SH-SY5Y (cell line): ENCODE measurements at regions not wholly inside any gene's neighbourhood (a gene's known extent, or its start where the extent isn't known, plus 50 kb on each side); places are given as distances from the start of the nearest gene placed in this dataset.

Experiments
- GATA2 ChIP-seq: IDR thresholded peaks from 2 replicates; pipeline ENCODE4 v1.6.1; 2011; ENCODE audit warnings: mild to moderate bottlenecking, low read depth, low read length
- GATA3 ChIP-seq: IDR thresholded peaks from 2 replicates; pipeline ENCODE4 v1.6.1; 2011; ENCODE audit warnings: low read depth, mild to moderate bottlenecking, low read length, moderate library complexity

DNA sequence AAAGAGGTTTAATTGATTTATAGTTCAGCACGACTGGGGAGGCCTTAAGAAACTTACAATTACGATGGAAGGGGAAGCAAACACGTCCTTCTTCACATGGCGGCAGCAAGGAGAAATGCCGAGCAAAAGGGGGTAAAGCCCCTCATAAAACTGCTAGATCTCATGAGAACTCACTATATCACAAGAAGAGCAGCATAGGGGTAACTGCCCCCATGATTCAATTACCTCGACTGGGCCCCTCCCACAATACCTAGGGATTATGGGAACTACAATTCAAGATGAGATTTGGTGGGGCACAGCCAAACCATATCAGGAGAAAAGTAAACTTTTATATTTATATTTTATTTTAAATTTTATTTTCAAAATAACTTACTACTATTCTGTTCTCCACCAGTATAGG lies 272.0 kb downstream of the MYCN start:
- TF ChIP-seq GATA3 (no peak), GATA2 (no peak)

DNA sequence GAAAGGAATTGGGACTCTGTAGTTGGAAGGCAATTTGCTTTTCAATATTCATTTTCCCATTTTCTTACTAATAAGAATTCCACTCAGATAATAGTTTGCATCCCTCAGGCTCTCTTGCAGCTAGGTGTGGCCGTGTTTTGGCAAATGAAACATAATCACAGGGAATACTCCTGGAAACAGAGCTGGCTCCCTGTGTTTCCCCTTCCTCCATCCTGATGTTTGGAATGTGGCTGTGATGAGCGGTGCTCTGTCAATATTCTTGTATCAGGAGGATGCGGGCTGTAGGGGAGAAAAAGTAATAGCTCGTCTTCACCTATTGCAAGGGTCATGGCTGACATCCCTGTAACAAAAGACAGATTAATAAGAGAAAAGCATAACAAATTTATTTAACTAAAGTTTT lies 271.0 kb downstream of the MYCN start:
- TF ChIP-seq GATA2 (no peak), GATA3 (no peak)

DNA sequence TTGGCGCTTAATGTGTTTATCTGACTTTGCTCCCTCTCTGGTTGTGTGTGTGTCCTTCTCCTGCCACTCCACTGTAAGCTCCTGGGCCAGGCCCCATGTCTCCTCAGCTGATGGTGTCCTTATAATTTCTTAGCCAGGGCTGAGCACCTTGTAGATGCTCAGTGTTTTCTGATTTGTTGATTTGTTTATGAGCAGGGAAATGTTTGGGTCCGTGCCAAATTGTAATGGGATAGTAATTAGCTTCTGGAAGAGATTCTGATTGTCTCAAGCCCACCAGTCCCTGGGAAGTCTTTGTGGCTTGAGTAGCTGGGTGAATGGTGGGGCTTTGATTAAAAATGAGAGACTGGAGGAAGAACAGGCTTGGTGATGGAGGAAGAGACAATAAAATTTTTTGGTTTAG lies 270.5 kb downstream of the MYCN start:
- no peak for TF ChIP-seq GATA3
- no peak for TF ChIP-seq GATA2

DNA sequence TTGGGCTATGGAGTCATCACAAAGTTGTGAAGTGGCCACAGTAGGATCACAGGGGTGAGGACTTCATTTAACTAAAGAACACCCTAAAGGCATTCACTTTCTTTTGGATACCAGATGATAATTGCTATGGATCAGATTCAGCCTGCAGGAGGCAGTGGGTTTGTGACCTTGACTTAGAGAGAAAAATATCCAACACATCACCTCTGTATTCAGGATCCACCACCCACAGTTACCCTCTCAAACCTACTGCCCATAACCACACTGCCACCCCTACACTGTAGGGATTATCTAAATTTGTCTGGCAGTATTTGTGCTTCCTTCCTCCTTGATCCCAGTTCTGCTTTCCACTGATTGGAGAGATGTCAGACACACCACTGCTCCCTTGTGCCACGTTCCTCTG lies 269.4 kb downstream of the MYCN start:
- TF ChIP-seq GATA2 (no peak), GATA3 (no peak)

DNA sequence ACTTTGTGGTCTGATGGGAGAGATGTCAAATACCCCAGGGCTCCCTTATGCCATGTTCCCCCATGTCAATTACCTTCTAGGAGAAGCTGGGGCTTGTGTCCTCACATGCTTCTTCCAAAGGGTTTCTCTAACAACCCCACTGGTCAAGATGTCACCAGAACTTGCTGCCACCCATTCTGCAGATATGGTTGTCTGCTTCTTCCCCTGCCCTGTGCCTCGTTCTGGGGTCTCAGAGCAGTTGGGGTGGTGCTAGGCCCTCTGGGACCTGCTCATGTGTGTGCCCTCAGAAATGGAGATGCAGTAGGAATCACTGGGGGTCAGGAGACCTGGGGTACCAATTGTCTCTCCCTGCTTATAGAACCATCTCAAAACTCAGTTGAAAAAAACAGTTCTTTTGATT lies 268.6 kb downstream of the MYCN start:
- no peak for TF ChIP-seq GATA3
- no peak for TF ChIP-seq GATA2

- TF ChIP-seq GATA2 (no peak), GATA3 (no peak)
These were observed 268.0 kb downstream of the MYCN start for GRCh38 chr2:16208241-16208797.

- no peak for TF ChIP-seq GATA2
- TF ChIP-seq GATA3: no peak
These were observed 267.3 kb downstream of the MYCN start for GRCh38 chr2:16207611-16208010.

GRCh38 chr2:16207151-16207550 lies 266.8 kb downstream of the MYCN start:
- no peak for TF ChIP-seq GATA3
- no peak for TF ChIP-seq GATA2

DNA sequence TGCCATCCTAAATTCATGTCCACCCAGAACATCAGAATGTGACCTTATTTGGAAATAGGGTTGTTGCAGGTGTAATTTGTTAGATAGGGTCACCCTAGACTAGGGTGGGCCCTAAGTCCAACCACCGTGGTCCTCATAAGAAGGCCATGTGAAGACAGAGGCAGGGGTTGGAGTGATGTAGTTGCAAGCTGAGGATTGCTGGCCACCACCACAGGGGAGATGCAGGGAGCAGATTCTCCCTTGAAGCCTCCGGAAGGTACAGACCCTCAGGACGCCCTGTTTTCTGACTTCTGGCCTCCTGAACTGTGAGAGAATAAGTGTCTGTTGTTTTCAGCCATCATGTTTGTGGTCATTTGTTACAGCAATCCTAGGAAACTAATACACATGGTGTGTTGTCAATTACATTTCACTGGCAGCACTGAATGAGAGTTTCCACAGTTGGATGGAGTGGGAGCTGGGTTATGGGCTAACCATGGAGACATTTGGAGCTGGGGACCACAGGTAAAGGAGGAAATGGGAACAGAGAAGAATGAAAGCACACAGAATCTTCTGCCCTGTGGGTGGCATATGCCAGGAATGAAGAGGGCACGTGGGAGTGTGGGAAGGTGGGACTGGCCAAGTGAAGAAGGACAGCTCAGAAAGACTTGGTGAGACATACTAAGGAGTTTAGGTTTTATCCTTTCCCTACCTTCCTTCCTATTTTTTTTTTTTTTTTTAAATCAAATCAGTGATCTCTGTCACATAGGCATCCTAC lies 266.0 kb downstream of the MYCN start:
- TF ChIP-seq GATA2: no peak
- TF ChIP-seq GATA3: no peak

- TF ChIP-seq GATA3 (no peak), GATA2 (no peak)
These were observed 265.3 kb downstream of the MYCN start for GRCh38 chr2:16205631-16206030.

DNA sequence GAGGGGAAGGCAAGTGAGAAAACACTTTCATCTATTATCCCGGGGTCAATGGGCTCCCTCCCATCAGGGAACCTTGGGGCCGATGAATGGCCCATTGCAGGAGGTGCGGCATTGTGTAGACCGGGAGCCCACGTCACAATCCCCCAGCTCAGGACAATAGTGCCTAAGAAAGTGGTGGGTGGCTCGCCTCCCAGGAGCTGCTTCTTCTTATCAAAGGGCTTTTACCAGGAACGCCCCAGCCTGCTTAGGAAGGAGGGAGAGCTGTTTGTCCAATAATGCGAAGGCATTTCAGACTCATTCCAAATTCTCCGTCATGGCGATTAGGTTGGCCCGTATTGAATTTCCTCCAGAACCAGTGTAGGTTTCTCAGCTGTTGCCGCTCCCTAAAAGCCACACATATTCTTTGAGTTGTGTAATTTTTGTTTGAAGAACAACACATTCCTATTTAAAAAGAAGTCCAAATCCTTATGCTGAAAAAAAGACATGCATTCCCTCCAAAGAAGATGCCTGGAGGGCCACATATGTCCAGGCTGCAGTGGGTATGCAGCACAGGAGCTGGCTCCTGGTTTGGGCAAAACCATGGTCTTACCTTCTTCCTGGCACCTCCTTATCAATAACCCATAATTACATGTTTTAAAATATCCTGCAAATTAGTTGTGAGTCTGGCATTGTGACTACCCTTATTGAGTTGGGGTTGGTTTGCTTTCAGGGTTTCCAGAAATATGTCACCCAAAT lies 264.7 kb downstream of the MYCN start:
- TF ChIP-seq GATA2 (no peak), GATA3 (no peak)

GRCh38 chr2:16204251-16204650 lies 263.9 kb downstream of the MYCN start:
- TF ChIP-seq GATA3 (no peak), GATA2 (no peak)

DNA sequence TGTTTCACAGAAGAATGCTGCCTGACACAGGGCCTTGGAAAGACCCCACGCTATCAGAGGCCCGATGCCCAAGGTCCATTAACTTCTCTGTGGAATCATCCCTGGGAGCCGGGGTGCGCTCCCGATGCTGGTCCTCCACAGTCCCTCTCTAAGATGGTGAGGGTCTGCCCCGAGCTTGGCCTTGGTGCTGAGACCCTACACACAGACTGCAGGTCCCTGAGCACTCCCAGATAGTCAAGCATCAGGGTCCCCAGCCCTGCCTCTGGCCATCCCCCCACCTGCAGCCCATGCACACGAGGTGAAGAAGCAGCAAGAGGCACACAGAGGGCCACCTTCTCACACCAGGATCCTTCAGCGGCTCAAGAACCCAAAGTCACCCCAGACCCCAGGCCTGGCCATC lies 263.3 kb downstream of the MYCN start:
- TF ChIP-seq GATA2 (no peak), GATA3 (no peak)

DNA sequence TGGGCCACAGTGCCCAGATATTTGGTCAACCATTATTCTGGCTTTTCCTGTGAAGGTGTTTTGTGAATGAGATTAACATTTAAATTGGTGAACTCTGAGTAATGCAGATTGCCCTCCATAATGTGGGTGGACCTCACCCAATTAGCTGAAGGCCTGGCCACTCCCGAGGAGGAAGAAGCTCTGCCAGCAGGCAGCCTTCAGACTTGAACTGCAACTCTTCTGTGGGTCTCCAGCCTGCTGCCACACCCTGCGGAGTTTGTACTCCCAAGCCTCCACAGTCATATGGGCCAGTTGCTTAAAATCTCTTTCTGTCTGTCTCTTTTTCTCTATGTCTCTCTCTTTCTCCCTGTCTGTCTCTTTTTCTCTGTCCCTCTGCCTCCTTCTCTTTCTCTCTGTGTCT lies 262.7 kb downstream of the MYCN start:
- no peak for TF ChIP-seq GATA2
- TF ChIP-seq GATA3: no peak
